HFF-Myc (cell line): ENCODE measurements at regions not wholly inside any gene's neighbourhood (a gene's known extent, or its start where the extent isn't known, plus 50 kb on each side); places are given as distances from the start of the nearest gene placed in this dataset.

Source experiments
- DNase-seq: peaks from one replicate; pipeline ENCODE4 v3.0.0-alpha.2; 2011; ENCODE audit warnings: low read depth; ENCODE audit errors: extremely low read depth
- H3K4me3 ChIP-seq: replicated peaks from 2 replicates; pipeline ENCODE4 v1.5.1; 2011; ENCODE audit warnings: low read depth, mild to moderate bottlenecking, control low read depth, low read length
- TF ChIP-seq, protein P1 (sequence below): IDR thresholded peaks from 2 replicates; pipeline ENCODE4 v1.5.1; 2012; ENCODE audit warnings: mild to moderate bottlenecking, low read depth, low read length, control low read depth; ENCODE audit errors: missing control alignments

- H3K4me3 ChIP-seq, result no peak overlapping the region
- DNase-seq, result no peak
- TF ChIP-seq, protein P1, sequence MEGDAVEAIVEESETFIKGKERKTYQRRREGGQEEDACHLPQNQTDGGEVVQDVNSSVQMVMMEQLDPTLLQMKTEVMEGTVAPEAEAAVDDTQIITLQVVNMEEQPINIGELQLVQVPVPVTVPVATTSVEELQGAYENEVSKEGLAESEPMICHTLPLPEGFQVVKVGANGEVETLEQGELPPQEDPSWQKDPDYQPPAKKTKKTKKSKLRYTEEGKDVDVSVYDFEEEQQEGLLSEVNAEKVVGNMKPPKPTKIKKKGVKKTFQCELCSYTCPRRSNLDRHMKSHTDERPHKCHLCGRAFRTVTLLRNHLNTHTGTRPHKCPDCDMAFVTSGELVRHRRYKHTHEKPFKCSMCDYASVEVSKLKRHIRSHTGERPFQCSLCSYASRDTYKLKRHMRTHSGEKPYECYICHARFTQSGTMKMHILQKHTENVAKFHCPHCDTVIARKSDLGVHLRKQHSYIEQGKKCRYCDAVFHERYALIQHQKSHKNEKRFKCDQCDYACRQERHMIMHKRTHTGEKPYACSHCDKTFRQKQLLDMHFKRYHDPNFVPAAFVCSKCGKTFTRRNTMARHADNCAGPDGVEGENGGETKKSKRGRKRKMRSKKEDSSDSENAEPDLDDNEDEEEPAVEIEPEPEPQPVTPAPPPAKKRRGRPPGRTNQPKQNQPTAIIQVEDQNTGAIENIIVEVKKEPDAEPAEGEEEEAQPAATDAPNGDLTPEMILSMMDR, result no peak
Observed at GRCh38 chr5:99973779-99974178, 561.4 kb upstream of the FAM174A start.

DNA sequence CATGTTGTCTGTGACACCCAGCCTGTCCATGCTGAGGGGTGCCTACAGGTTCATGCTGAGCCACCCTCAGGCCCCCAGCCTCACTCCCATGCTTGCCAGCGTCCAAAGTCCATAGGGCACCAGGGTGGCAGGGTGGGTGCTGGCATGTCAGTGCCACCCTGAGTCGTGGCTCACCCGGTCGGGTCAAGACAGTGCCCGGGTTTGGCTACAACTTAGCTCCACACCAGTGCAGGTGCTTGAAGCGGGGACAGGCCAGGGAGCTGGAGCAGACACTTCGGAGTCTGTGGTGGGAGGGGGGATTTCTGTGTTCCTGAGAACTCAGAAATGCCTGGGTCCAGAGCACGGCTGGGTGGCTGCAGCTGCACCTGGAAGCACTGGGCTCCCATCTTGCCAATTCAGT, 579.2 kb upstream of the FAM174A start:
- no peak for DNase-seq
- TF ChIP-seq, protein P1, result no peak
- H3K4me3 ChIP-seq, result no peak overlapping the region

DNA sequence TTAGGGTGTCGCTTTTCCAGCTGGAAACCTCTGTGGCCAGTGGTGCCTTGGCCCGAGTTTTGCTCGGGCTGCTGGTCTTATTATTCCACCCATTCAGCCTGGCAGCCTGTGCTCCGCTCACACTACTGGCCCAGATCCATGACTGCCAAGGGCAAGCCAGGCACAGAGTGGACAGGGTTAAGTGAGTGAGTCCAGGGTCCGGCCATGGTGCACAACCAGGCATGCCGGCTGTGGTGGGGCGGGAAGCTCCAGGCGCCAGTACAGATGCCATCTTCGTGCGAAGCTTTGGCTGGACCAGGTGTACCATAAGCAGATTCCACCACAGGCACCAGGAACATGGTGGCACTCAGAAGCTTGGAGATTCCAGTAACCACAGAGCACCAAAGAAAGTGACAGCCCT, 580.2 kb upstream of the FAM174A start:
- TF ChIP-seq, protein P1, result no peak
- DNase-seq, result no peak
- no peak overlapping the region for H3K4me3 ChIP-seq

DNA sequence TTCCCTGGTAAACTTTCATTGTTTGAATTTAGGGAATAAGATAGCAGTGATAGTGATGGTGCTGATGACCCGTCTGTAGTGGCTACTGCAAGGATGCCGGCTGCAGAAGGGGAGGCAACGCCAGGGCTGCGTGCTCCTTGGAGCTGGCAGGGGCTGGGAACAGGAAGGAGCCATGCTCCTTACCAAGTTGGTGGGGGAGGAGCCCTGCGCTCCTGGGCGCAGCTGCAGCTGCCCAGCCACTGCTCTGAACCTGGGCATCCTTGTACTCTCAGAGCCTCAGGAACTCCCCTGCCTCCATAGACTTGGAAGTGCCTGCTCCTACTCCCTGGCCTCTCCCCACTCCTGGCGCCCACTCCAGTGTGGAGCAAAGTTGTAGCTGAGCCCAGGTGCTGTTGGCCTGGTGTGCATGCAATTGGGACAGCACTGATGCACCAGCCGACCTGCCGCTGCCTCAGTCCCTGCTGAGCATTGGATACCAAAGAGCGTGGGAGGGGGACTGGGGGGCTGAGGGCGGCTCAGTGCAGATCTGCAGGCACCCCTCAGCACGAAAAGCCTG, 585.1 kb upstream of the FAM174A start:
- no peak for DNase-seq
- H3K4me3 ChIP-seq, result no peak overlapping the region
- TF ChIP-seq, protein P1, result no peak

GRCh38 chr5:99949361-99949760, 585.8 kb upstream of the FAM174A start:
- TF ChIP-seq, protein P1, result no peak
- no peak for DNase-seq
- H3K4me3 ChIP-seq, result no peak overlapping the region

DNA sequence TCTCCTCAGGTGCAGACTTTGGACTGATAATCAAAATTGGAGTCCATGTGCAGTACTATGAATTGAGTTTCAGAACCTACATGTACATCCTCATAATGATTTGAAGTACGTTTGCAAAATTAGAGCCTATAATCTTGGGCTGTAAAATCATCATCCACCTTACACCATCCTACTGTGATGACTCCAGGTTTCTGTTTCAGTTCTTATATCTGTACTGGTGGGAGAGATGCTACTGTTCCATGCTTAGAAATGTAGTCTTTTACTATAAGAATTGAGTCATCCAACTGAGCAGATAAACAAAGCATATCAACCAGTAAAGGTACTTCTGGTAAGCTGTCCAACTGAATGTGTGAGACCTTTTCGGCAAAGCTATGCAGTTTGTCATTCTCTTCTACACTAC, 586.3 kb upstream of the FAM174A start:
- no peak for DNase-seq
- no peak overlapping the region for H3K4me3 ChIP-seq
- TF ChIP-seq, protein P1, result no peak
